AG08396 (cell line): ENCODE measurements at regions not wholly inside any gene's neighbourhood (a gene's known extent, or its start where the extent isn't known, plus 50 kb on each side); places are given as distances from the start of the nearest gene placed in this dataset.

ENCODE experiments used
- DNase-seq: peaks from one replicate; pipeline ENCODE4 v3.0.0; 2012; ENCODE audit warnings: low spot score, mixed read lengths

GRCh38 chr7:10696064-10696463 is 277.6 kb upstream of the PHF14 start:
- DNase-seq = no peak

DNA sequence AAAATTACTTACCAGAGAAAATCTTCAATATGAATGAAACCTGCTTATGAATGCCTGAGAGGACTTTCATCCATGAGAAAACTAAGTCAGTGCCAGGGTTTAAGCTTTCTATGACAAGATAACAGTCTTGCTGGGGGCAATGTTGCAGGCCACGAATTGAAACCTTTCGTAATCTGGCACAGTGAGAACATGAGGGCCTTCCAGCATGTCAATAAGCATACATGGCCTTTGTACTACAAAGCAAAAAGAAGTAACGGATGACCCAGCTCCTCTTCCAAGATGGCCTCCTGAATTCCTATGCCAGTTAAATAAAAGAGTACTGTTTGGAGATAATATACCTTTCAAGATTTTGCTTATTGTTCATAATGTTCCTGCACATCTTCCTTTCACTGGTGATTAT is 270.6 kb upstream of the PHF14 start:
- DNase-seq = no peak

DNA sequence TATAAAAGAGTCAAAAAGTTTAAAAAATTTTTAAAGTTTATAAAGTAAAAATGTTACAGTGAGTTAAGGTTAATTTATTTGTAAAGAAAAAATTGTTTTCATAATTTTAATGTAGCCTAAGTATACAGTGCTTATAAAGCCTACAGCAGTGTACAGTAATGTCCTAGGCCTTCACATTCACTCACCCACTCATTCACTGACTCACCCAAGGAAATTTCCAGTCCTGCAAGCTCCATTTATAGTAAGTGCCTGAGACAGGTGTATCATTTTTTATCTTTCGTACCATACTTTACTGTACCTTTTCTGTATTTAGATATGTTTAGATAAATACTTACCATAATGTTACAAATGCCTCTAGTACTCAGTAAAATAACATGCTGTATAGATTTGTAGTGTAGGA is 269.7 kb upstream of the PHF14 start:
- no peak for DNase-seq

DNA sequence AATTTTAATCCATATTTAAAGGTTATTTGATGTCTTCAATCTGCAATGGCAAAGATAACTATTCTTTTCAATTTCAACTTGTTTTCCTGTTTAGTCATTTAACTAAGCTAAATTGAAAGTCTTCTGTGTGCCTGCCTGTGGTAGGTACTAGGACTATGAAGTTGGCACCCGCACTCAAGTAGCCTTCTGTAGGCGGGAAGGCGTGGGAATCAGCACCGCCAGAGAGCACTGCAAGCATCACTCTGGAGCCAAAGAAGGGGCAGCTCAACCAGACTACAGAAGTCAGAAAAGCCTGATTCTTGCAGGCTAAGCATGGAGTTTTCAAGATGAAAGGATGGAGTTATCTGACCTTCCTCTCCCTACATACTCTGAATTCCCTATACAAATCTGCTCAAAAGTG is 269.0 kb upstream of the PHF14 start:
- no peak for DNase-seq

GRCh38 chr7:10706875-10707493 is 266.7 kb upstream of the PHF14 start:
- no peak for DNase-seq

GRCh38 chr7:10707519-10707918 is 266.2 kb upstream of the PHF14 start:
- no peak for DNase-seq

GRCh38 chr7:10708447-10708846 is 265.2 kb upstream of the PHF14 start:
- no peak for DNase-seq

GRCh38 chr7:10718768-10719167 is 254.9 kb upstream of the PHF14 start:
- DNase-seq = no peak

DNA sequence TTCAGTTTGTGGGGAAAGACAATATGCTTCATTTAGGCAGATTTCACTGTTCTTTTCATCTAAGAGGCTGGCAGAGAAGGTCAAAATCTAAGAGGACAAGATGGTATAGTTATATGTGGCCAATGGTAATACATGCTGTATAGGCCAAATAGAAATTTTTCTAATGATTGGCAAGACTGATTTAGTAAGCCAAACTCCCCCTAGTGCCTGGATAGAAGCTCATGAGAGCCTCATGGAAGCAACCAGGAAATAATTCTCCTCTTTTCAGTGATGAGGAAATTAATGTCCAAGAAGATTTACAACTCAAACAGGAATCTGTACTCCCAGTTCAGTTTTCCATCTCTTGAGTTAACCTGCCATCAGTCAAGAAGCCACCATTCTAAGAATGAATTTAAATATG is 253.6 kb upstream of the PHF14 start:
- no peak for DNase-seq

- no peak for DNase-seq
These were observed 252.4 kb upstream of the PHF14 start for GRCh38 chr7:10721289-10721688.

DNA sequence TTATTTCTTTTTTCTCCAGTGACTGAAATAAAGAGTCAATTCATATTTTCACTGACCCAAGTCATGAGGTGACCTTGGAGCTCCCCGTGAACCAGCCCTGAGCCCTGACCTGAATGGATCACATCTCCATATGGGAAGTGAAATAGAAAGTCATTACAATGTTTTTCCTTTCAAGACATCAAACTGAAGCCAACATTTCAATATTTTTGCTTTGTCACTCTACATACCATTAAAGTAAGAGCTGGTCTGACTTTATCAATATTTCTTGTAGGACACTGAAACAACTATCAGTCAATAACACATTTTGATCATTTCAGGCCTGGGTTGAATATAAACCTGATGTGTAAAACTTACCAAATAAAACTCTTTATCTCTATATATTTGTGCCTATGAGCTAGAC is 249.8 kb upstream of the PHF14 start:
- DNase-seq = no peak

GRCh38 chr7:10724449-10724848 is 249.2 kb upstream of the PHF14 start:
- DNase-seq = no peak

- no peak for DNase-seq
These were observed 246.0 kb upstream of the PHF14 start for GRCh38 chr7:10727636-10728035.

DNA sequence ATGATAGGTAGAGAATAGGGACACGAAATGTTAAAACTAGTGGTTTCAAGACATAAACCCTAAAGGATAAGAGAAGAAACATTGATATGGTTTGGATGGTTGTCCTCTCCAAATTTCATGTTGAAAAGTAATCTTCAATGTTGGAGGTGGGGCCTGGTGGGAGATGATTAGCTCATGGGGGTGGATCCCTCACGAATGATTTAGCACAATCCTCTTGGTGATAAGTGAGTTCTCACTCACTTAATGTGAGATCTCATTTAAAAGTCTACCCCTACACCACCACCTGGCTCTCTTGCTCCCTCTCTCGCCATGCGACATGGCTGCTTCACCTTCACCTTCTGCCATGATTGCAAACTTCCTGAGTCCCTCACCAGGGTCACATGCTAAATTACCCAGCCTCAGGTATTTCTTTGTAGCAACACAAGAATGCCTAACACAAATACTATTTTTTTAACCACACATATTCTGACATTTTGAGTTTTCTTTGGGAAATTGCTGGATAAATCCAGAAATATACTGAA is 242.4 kb upstream of the PHF14 start:
- no peak for DNase-seq

DNA sequence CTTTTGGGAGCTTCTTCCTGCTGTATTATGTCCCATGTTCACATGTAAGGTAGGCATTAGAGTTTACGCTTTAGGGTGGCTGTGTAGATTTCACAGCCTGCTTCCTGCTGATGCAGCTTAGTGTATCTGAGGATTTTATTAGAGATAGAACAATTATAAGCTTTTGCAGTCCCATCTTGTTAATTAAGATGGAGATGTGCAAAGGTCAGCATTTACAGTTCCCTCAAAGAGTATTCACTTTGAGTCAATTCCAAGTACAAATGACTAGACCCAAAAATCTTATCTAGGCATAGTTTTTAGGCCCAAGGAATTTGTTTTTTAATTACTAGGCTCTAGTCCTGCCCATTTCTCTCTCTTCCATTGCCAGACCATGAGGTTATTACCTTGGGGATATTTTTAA is 239.9 kb upstream of the PHF14 start:
- DNase-seq = no peak

- no peak for DNase-seq
These were observed 239.1 kb upstream of the PHF14 start for GRCh38 chr7:10734595-10734994.

DNA sequence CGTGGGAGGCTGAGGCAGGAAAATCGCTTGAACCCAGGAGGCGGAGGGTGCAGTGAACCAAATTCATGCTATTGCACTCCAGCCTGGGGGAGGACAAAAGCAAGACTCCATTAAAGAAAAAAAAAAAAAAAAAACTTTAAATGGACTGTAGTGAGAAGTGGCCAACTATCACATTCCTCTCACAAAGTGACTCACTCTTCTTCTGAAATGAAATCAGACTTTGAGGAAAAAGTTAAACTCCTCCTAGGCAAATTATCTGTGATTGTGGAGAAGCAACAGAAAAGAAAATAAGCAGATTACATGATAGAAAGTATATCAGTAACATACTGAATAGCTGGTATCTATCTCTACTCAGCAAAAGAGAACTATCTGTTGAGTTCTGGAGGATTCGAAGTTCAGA is 234.3 kb upstream of the PHF14 start:
- DNase-seq = no peak

DNA sequence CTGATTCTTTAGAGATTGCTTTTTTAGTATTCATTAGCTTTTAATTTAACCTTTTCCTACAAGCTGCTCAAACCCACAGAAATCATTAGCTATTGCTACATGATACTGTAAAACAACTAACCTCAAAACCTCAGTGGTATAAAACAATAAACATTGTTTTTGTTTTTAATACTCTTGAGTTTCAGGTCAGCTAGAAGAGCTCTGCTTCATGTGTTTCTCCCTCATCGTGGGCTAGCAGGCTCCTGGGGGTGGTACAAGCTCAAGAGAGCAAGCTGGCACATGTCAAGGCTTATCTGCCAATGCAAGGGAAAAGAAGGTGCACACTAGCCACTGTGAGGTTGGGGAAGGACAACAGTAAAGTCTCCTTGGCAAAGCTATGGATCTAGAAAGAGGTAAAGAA is 232.9 kb upstream of the PHF14 start:
- DNase-seq = no peak

GRCh38 chr7:10756981-10757380 is 216.7 kb upstream of the PHF14 start:
- no peak for DNase-seq

DNA sequence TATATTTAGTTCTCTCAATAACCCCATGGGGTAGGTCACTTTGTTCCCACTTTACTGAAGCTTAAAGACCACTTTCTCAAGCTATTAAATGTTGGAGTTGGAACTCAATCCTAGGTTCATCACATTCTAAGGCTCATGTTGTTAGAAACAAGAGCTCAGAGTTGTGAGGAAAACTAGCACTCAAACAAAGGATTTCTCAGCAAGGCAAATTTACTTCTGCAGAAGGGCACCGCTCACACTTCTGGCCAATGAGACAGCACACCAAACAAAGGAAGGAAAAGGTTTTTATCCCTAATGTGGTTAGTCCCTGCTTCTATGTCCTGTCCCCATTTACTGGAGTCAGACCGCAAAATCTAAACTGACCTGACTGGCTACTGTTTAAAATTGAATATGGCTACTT is 214.6 kb upstream of the PHF14 start:
- no peak for DNase-seq

DNA sequence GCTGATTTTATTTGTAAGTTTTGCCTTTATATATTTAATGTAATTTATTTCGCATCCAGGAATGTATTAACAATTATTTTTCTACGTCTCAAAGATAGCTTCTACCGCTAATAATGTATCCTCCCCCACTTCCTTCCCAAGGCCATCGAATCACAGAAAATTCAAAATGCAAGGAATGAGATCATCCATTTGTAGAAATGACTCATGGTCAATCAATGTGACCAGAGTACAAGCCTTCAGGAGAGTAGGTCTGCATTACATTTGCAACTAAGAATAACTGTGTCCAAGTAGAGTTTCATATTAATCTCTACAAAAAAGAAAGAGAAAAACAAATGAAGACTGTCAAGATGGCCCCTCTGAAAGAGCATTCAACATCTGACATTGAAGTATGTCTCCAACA is 205.9 kb upstream of the PHF14 start:
- no peak for DNase-seq

GRCh38 chr7:10770176-10770575 is 203.5 kb upstream of the PHF14 start:
- DNase-seq = no peak

DNA sequence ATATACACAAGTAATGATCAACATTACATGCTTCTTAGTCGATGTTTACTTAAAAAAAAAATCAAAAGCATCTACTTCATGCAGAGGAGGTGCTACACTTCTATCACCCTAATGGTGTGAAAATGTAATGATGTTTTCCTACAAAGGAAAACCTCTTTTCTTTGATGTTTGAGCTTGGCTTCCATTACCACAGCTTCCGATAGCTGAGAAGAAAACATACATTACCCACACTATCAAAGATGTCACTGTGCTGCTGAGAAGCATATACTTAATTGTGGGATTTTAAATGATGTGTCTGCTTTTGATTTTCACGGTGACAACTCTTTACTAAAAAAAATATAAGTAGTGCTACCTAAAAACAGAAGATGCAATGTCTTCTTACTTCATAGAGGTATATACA is 200.2 kb upstream of the PHF14 start:
- DNase-seq = no peak
